22Rv1 (cell line): ENCODE measurements at regions not wholly inside any gene's neighbourhood (a gene's known extent, or its start where the extent isn't known, plus 50 kb on each side); places are given as distances from the start of the nearest gene placed in this dataset.

Experiments
- CTCF ChIP-seq: fragments of 450-650 bp; IDR thresholded peaks from 2 replicates; pipeline ENCODE4 v1.5.1; 2017; ENCODE audit warnings: mild to moderate bottlenecking
- ZFX ChIP-seq: fragments of 450-650 bp; IDR thresholded peaks from 2 replicates; pipeline ENCODE4 v1.6.1; 2017; ENCODE audit warnings: antibody characterized with exemption, borderline replicate concordance

GRCh38 chr2:56754627-56755026 is 570.8 kb downstream of the CCDC85A start:
- TF ChIP-seq CTCF (no peak), ZFX (no peak)
